Cardiac muscle cell (in vitro differentiated cells and primary cell): ENCODE measurements at regions not wholly inside any gene's neighbourhood (a gene's known extent, or its start where the extent isn't known, plus 50 kb on each side); places are given as distances from the start of the nearest gene placed in this dataset.

Source experiments
- DNase-seq, 2 donors: peaks; one replicate each; pipeline versions ENCODE4 v3.0.0 to v3.0.0-alpha.2; 2010 to 2017; ENCODE audit warnings: low read depth in 1 of 2, low spot score in 1 of 2
- H3K27ac ChIP-seq: fragments of 200-600 bp; sonication (generic); 2 replicates; pipeline ENCODE4 v1.5.1; 2016
- H3K27me3 ChIP-seq: fragments of 200-600 bp; sonication (generic); 2 replicates; pipeline ENCODE4 v1.6.0; 2016; ENCODE audit warnings: control low read depth
- H3K36me3 ChIP-seq: fragments of 200-600 bp; sonication (generic); 2 replicates; pipeline ENCODE4 v1.5.1; 2016; ENCODE audit warnings: control low read depth
- H3K4me1 ChIP-seq: fragments of 200-600 bp; sonication (generic); 2 replicates; pipeline ENCODE4 v1.8.1; 2017; ENCODE audit warnings: low read depth, mild to moderate bottlenecking, mixed run types
- H3K4me3 ChIP-seq: fragments of 200-600 bp; sonication (generic); 2 replicates; pipeline ENCODE4 v1.5.1; 2016; ENCODE audit warnings: mild to moderate bottlenecking
- H3K9me3 ChIP-seq: fragments of 200-600 bp; sonication (generic); 2 replicates; pipeline ENCODE4 v1.5.1; 2017; ENCODE audit warnings: low read depth, mild to moderate bottlenecking, control low read depth
- TF ChIP-seq, protein P1 (sequence below): IDR thresholded peaks from 2 replicates; pipeline ENCODE4 v1.5.1; 2012; ENCODE audit warnings: low read depth, mild to moderate bottlenecking, low read length

DNA sequence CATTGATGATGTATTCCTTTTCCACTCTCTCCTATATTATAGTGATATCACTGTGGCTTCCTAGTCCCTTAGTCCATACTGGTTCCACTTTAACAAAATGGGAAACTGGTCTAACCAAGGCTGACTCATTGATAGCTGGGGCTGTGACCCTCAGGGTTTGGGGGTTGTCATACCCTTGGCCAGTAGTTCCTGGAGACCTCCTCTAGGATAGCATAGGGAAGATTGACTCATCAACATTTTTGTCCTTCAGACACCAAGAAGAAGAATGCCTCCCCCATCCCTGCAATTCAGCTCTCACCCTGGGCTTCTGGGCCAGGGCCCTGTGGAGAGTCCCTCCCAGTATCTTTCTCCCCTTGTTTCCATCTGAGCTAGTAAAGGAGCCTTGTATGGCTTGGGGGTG is 68.8 kb upstream of the PRPS1 start:
- H3K4me3 ChIP-seq: no peak overlapping the region
- H3K27me3 ChIP-seq: no peaks in the 10 kb centered on the region
- no peak for DNase-seq
- H3K9me3 ChIP-seq: no peaks in the 10 kb centered on the region
- no peak overlapping the region for H3K27ac ChIP-seq
- H3K36me3 ChIP-seq: no peaks in the 10 kb centered on the region
- TF ChIP-seq, protein P1, sequence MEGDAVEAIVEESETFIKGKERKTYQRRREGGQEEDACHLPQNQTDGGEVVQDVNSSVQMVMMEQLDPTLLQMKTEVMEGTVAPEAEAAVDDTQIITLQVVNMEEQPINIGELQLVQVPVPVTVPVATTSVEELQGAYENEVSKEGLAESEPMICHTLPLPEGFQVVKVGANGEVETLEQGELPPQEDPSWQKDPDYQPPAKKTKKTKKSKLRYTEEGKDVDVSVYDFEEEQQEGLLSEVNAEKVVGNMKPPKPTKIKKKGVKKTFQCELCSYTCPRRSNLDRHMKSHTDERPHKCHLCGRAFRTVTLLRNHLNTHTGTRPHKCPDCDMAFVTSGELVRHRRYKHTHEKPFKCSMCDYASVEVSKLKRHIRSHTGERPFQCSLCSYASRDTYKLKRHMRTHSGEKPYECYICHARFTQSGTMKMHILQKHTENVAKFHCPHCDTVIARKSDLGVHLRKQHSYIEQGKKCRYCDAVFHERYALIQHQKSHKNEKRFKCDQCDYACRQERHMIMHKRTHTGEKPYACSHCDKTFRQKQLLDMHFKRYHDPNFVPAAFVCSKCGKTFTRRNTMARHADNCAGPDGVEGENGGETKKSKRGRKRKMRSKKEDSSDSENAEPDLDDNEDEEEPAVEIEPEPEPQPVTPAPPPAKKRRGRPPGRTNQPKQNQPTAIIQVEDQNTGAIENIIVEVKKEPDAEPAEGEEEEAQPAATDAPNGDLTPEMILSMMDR: no peak
- H3K4me1 ChIP-seq: peaks cover 3% of the 10 kb centered on the region

DNA sequence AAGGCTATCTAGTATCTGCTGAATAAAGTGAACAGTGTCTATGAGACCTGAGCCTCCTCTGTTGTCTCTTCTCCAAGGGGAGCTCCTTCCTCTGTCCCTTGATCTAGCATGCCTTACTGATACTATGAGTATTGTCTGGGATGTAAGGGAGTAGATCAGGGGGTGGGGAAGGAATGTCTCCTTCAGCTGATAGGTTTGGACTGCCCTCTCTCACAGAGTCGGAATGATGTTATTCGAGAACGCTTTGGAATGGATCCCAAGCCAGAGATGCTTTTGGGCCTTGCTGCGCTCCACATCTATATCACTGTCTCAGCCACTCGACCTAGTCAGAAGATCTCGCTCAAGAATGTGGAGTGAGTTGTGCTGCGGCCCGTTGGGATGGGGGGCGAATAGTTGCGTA is 68.3 kb upstream of the PRPS1 start:
- Histone ChIP-seq H3K9me3 (no peaks in the 10 kb centered on the region), H3K27ac (no peak overlapping the region), H3K27me3 (no peaks in the 10 kb centered on the region), H3K4me1 (peaks cover 3% of the 10 kb centered on the region), H3K4me3 (no peak overlapping the region), H3K36me3 (no peaks in the 10 kb centered on the region)
- peak in 1 of 2 donors; percentile 17 for DNase-seq
- TF ChIP-seq, protein P1: no peak

DNA sequence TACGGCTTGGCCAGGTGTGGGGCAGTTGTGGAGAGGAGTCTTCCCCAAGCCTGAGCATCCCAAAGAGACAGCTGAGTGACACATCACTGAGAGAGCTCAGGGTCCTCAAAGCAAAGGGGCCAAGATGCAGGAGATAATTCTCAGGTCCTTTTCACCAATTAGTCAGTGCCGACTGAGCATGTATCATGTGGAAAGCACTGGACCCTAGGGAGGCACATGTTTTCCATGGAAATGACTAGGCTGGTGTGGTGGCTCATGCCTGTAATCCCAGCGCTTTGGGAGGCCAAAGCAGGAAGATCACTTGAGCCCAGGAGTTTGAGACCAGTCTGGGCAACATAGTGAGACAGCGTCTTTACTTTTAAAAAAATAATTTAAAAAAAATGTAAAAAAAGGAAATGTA is 67.3 kb upstream of the PRPS1 start:
- no peak for DNase-seq
- Histone ChIP-seq H3K4me3 (no peak overlapping the region), H3K27ac (no peak overlapping the region), H3K27me3 (no peaks in the 10 kb centered on the region), H3K9me3 (no peaks in the 10 kb centered on the region), H3K36me3 (no peaks in the 10 kb centered on the region), H3K4me1 (peaks cover 3% of the 10 kb centered on the region)
- TF ChIP-seq, protein P1: no peak

DNA sequence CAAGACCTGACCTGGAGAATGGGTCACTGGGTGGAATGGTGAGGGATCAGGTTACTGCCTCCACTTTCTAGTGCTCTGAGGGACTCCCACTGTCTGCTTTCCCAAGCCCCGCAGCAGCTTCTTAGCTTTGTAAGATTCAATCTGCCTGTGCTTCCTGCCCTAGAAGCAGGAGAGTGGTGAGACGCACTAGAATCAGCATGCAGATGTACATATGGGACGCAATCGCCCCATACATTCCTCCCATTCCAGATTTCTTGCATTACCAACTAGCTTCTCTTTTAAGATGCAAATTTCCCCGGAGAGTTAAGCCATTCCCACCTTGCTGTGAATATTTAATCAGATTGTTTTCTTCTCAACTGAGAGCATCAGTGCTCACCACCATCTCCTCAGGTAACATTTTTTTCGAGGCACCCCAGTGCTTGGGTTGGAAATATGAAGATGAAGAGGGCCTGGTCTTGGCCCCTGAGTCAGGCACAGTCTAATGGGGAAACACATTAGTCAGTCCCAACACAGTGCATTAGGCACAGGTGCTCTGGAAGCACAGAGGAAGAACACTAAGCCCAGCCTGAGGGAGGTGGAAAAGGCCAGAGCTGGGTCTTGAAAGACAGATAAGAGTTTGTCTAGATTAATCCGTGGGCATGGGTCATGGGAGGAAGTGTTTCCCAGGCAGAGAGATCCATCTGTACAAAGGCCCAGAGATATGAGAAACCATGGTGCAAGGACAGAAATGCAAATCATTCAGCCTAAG is 66.7 kb upstream of the PRPS1 start:
- Histone ChIP-seq H3K9me3 (no peaks in the 10 kb centered on the region), H3K4me3 (no peak overlapping the region), H3K36me3 (no peaks in the 10 kb centered on the region), H3K4me1 (peaks cover 3% of the 10 kb centered on the region), H3K27ac (no peak overlapping the region), H3K27me3 (no peaks in the 10 kb centered on the region)
- peak in 1 of 2 donors; percentile 7 for DNase-seq
- TF ChIP-seq, protein P1: no peak

DNA sequence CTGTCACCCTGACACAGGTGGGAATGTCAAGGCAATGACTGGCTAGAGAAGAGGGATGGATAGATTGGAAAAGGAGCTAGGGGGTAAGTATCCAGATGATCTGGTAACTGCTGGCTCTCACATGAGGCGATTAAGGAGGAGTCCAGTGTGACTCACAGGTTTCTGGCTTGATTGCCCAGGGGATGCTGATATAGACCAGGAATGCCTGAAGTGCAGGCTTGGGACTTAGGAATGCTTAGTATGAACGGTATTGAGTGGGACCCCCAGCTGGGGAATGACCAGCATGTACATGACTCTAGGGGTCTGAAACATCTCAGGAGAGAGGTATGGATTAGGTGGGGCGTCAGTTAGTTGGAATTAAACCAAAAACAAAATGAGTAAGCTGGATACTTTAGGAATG is 65.8 kb upstream of the PRPS1 start:
- TF ChIP-seq, protein P1: no peak
- Histone ChIP-seq H3K4me3 (no peak overlapping the region), H3K4me1 (peaks cover 3% of the 10 kb centered on the region), H3K27me3 (no peaks in the 10 kb centered on the region), H3K36me3 (no peaks in the 10 kb centered on the region), H3K27ac (no peak overlapping the region), H3K9me3 (no peaks in the 10 kb centered on the region)
- peak; percentile 18 to 64 for DNase-seq
